PFSK-1 (cell line): ENCODE measurements at regions not wholly inside any gene's neighbourhood (a gene's known extent, or its start where the extent isn't known, plus 50 kb on each side); places are given as distances from the start of the nearest gene placed in this dataset.

Source experiments
- FOXP2 ChIP-seq: optimal IDR thresholded peaks from 2 replicates; pipeline ENCODE3; 2011; ENCODE audit warnings: borderline replicate concordance, control low read depth, inconsistent platforms; ENCODE audit not compliant: insufficient read depth; ENCODE audit errors: extremely low read length, extremely low read depth
- POLR2AphosphoS5 ChIP-seq: IDR thresholded peaks from 2 replicates; pipeline ENCODE4 v1.6.1; 2012; ENCODE audit warnings: low read depth, mild to moderate bottlenecking, control low read depth, low read length, moderate library complexity
- REST ChIP-seq, 2 experiments: IDR thresholded peaks; 2 replicates each; pipeline versions ENCODE4 v1.6.1 to v1.8.0; 2011 to 2012; ENCODE audit warnings: low read depth in 2 of 2, low read length in 2 of 2, control low read depth in 1 of 2, inconsistent platforms in 1 of 2, mild to moderate bottlenecking in 1 of 2, moderate library complexity in 1 of 2; ENCODE audit not compliant: insufficient read depth in 1 of 2
- SIN3A ChIP-seq: IDR thresholded peaks from 2 replicates; pipeline ENCODE4 v1.6.1; 2012; ENCODE audit warnings: mild to moderate bottlenecking, low read length, moderate library complexity, borderline replicate concordance; ENCODE audit not compliant: insufficient read depth
- TAF1 ChIP-seq: IDR thresholded peaks from 2 replicates; pipeline ENCODE4 v1.6.1; 2012; ENCODE audit warnings: low read length, control low read depth, borderline replicate concordance; ENCODE audit not compliant: insufficient read depth

DNA sequence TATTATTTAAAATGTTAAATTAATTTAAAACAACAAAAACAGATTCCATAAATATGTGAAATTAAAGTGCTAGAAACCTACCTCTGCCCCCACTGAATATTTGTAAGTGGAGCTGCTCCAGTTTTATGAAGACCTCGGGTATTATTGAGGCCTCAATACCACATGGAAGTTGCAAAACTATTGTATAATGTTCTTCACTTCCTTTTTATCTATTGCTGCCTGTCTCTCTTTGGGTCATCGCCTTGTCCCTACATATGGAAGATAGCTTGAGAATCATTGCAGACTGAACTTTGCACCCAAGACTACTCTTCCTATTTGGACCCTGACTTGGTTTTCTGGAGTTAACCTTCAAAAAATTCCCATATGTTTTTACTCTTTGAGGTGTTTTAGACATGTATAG lies 212.1 kb upstream of the NETO1 start:
- TF ChIP-seq POLR2AphosphoS5 = no peak
- TF ChIP-seq TAF1 = no peak
- no peak for TF ChIP-seq REST (IDR thresholded peaks at IDR 0.05; ENCODE audit: insufficient read depth in 1 of 2, low read depth in 2 of 2, low read length in 2 of 2)
- no peak for TF ChIP-seq SIN3A
- no peak for TF ChIP-seq FOXP2
